HPDE6-E6E7 (cell line): ENCODE measurements at regions not wholly inside any gene's neighbourhood (a gene's known extent, or its start where the extent isn't known, plus 50 kb on each side); places are given as distances from the start of the nearest gene placed in this dataset.
"Not testable (repeated sequence)": the region's sequence is repeated elsewhere in the genome, so short reads cannot be mapped to it uniquely, and the experiment has no call there.

ENCODE experiments used
- DNase-seq: peaks from one replicate; pipeline ENCODE4 v3.0.0; 2011; ENCODE audit warnings: missing footprints; ENCODE audit errors: extremely low spot score

DNA sequence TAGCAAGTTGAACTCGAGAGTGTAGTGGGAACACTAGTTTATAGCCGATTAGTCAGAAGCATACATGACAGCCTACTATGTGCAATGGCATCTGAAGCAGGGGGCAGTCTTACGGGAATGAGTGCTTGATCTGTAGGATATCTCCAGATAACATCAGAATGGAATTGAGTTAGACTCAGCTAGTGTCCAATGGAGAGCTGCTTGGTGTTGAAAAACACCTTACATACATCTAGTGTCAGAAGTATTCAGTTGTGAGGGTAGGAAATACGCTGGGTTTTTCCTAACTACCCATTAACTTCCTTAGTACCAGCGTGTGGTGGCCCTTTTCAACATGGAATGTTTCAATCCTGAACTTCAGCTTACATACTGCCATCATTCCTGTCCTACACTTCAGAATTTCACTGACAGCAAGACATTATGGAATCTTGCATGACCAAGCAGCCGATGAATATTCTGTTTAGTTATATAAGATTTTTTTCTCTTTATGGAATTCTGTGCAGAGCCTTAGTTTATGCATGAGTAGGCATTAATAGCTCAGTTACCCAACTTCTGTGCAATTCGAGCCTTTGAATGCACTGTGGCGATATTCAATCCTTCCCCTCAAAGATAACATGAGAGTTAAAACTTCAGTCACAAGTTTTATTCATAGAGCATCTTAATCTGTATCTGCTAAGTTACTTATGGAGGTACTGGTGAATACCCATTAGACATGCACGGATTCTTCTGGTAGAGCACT, 218.6 kb upstream of the MOCS1 start:
- DNase-seq, result no peak

GRCh38 chr6:40152196-40152595, 217.9 kb upstream of the MOCS1 start:
- DNase-seq, result no peak

- DNase-seq, result no peak
These were observed 214.8 kb upstream of the MOCS1 start for GRCh38 chr6:40148882-40149573.

GRCh38 chr6:40146902-40147301, 212.6 kb upstream of the MOCS1 start:
- DNase-seq, result no peak

DNA sequence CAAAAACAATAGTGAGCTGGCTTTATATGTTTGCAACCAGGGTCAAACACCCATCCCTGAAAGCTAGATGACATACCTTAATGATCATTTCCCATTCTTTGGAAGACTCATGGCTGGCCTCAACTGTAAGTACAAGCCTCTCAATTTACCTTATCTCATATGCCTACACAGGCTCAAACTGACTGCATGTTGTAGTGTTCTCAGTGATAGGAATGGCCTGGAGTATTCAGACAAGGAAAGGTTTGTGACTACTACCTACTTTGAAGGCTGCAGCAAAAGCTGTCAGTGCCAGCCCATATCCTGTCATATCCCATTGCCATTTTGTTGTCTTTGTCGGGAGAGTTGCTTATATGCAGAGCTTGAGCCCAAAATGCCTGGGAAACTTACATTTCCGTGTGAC, 205.2 kb upstream of the MOCS1 start:
- no peak for DNase-seq

- DNase-seq, result no peak
These were observed 204.0 kb upstream of the MOCS1 start for GRCh38 chr6:40138273-40138720.

DNA sequence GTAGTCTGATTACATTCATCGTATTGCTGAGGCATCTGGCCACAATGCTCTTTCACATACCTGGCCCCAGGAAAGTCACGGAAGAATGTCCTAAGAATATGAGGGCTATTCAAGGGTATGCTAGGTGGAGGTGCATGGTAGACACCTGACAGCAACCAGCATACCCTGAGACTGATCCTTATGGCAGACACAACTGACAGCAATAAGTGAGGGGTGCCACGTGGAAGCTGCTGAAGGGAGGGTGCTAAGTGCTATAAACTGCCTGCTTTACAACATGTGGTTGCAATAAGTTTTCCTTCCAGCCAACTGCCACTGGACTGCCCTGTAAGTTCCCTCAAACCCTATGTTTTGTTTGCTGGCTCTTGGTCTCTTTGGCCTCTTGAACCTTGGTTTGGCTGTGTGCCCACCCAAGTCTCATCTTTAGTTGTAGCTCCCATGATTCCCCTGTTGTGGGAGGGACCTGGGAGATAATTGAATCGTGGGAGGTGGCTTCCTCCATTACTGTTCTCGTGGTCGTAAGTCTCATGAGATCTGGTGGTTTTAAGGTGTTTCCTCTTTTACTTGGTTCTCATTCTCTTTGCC, 201.3 kb upstream of the MOCS1 start:
- DNase-seq, result no peak

DNA sequence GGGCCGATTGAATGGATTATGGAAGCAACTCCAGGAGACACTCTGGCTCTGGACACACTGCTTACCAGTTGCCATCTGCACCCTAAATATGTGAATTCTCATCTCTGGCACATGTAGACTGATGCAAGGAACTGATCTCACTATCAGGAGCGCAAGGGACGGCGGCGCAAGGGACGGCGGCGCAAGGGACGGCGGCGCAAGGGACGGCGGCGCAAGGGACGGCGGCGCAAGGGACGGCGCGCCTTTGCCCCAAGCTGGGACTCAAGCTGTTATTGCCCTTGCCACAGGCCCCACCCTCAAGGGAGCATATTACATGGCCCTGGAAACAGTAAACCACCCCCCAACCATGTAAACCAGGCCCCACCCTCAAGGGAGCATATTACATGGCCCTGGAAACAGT, 199.7 kb upstream of the MOCS1 start:
- not testable (repeated sequence) for DNase-seq

DNA sequence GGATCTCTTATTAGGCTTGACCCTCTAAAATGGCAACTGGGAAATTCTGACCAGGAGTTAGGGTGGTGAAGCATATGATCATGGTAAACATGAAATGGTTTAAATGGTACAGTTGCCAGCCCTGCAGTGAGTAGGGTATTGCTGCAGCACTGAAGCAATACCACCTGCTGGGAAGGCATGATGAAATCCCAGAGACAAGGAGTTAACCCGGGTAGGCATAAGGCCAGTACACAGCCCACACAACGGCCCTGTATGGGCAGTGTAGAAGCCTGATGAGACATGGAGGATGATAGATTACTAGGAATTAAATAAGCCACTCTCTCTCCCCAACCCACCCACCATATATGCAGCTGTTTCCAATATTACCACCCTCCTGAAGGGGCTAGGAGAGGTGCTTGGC, 197.4 kb upstream of the MOCS1 start:
- DNase-seq, result no peak

DNA sequence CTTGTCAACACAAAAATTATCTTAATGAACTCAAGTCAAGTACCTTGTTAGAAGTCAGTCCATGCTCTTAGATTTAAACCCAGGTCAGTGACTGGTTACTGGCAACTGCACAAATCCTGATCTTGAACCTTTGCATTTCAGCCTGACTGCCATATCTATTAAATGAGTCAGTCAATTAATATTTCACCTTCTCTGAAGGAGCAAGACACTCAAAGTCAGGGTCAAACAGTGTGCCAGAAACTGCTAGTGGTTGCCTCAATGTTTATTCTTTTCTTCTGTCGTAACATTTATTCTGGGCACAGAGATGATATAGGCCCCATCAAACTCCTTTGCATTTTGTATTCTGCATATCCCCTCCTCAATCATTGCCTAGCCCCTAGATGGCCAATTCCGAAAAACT, 193.9 kb upstream of the MOCS1 start:
- no peak for DNase-seq

DNA sequence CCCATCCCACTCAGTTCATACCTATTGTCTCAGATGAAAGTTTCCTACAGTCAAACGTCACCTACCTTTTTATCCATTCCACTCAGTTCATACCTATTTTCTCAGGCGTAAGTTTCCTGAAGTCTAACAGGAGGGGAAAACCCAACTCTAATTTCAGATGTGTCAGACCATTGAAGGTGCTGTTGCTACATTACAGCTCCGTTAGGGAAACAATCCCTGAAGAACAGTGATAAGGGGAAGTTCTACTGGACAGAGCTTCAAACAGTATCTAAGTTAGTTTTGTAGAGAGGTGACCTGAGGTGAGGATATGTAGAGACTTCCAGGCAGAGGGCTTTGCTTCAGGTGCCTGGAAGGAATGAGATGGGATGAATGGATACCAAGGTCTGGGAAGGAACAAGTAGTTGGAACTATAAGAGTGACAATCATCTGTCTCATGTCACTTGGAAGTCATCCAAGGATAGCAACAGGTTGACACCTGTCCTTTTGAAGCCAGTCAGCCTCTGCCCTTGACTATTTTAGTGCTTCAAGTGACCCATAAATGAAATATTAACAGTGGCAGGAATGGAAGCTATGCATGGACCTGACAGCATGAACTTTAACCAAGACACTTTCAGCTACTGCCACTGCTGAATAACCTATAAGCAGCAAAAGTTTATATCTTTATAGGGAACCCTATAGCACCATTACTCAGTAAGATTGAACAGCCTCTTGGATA, 191.6 kb upstream of the MOCS1 start:
- no peak for DNase-seq

GRCh38 chr6:40124924-40125323, 190.7 kb upstream of the MOCS1 start:
- DNase-seq, result no peak

DNA sequence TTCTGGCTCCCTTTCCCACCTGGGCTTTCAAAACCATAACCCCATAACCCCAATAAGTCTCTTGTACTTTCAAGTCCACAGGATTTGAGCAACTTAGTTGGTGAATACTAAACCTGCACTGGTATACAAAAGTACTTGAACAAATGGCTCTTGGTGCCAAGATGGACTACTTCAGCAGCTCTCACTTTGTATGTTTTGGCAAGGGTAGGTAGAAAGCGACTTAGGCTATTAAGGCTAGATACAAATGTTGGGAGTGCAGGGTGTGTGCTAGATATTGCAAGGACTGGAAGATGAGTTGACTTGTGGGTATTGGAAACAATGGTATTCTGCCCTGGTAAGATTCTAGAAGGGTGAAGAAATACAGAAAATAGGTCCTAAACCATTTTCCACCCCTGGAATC, 182.6 kb upstream of the MOCS1 start:
- DNase-seq, result no peak

GRCh38 chr6:40112350-40112749, 178.1 kb upstream of the MOCS1 start:
- no peak for DNase-seq

DNA sequence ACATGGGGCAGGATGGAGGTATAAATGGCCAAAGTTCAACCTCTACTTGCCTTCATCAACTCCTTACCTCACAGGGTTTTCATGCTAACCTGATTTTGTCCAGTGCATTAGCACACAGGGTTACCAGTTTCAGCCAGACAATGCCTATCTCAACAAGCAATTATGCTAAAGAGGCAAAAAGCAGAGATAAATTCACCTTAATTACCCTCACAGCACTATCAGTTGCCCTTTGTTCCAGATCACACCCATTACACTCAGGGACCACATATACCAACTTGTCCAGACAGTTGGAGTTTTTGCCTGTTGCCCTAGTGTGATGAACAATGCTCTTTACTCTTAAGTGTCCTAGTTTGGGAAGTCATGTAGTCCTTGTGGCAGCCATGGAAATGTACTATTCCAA, 174.5 kb upstream of the MOCS1 start:
- no peak for DNase-seq

DNA sequence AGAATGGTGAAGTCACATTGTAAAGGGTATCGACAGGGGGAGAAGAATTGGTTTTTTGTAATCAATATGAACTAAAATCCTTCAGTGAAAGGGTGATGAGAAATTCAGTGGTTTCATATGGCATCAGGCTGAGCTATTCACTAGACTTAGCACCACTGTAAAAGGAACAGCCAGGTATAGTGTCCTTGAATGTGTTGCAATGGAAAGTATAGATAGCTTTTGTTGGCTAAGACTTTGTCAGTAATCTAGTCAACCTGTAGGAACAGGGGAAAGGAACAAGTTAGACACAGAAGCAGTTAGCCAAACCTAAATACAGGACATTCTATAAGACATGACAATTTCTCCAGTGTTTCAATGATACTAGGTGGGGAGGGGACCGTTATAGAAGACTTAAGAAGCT, 172.6 kb upstream of the MOCS1 start:
- DNase-seq, result no peak

DNA sequence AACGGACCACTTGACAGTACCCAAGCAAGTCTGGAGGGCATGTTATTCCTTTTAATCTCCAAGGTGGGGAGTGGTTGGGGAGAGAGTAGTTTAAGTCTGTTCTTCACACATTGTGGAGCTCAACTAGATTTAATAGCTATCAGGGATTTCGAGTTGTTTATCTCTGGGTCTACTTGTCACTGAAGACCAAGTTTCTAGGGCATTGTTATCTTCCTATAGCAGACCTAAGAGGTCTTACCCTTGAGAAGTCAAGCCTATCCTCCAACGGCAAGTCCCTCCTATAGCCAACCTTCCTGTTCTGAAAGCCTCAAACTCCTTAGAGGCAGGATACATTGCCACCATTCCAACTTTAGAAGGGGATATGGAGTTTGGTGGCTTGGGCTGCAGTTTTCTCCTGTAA, 164.5 kb upstream of the MOCS1 start:
- no peak for DNase-seq

DNA sequence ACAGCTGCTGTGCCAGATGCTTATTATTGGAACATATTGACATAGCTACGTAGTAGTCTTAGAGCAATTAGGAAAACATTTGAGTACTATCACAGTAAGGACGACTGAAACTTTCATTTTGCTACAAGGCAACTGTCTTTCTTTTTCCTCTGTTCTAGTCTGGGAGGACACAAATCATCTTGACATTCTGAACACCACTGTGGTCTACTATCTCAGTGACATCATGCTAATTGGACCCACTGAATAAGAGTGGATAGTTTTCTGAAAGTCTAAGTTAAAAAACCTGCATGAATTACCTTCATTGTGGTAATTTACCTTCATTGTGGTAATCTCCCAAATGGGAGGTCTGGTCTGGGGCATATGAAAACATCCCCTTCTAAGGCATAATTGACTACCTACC, 163.3 kb upstream of the MOCS1 start:
- no peak for DNase-seq

DNA sequence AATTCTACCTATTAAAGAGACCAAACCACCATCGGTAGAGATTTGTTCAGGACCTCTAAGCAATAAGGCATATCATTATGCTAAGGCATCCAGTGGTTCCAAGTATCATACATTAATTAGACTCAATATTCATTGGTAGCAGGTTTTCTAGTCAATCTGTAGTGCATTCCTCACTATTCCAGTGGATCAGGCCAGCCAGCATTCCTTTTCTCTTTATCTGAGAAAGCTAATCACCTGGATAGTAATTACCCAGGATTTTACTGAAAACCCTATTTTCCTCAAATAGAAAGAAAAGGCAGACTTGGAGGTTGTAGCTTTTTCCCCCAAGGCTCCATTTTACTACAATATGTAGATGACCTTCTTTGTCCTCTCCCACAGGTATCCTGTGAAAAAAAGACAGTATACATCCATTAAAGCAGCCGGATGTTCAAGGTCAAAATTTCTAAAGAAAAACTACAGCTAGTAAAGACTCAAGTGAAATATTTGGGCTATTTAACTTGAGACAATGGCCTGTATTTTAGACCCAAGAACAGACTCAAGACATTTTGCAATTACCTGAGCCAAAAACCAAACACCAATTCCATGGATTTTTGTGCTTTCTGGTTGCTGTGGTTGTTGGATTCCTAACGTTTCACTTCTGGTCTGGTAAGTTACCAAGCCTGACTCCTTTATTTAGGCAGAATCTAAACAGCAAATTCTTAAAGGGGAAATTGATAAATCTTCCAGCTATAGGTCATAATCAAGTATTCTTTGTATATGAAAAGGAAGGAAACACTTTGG, 149.1 kb upstream of the MOCS1 start:
- DNase-seq, result no peak

DNA sequence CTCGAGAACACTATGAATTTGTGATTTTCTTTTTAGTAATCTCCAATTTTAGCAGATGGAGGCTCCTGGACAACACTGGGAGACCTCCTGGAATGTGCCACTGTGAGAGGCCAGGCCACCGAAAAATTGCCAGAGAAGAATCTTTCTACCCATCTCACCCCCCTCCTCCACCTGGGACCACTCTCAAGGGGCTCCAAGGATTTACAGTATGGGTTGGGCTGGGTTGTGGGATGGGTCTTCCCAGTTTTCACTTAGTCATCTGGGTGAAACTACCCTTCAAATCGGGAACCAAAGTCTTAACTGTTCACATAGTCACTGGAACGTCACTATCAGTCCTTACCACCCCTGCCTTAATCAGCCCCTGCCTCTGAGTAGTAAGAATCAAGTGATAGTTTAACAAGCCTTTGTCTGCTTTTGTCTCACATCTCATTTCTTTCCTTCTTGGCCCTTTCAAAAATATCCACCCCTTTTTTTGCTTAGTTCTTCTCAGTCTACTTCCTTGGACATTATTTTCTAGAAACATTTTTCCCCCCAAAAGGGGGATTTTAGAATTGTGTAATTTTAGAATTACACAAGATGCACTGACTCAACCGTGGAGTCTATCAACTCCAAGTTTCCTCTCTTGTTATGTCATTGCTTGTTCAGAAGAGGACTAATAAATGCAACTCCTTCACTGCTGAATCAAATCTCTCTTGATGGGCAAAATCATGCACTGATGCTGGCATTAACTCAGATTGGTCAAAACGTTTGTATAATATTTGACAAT, 148.2 kb upstream of the MOCS1 start:
- no peak for DNase-seq

GRCh38 chr6:40077736-40078135, 143.5 kb upstream of the MOCS1 start:
- DNase-seq, result no peak
